Medulla oblongata (tissue), 1 donor: ENCODE measurements at regions not wholly inside any gene's neighbourhood (a gene's known extent, or its start where the extent isn't known, plus 50 kb on each side); places are given as distances from the start of the nearest gene placed in this dataset.
A peak's percentile ranks its signal among the peaks of the same experiment; 100 is the strongest.

ENCODE experiments used
- DNase-seq: peaks from one replicate; pipeline ENCODE4 v3.0.0-alpha.2; 2015; ENCODE audit errors: extremely low spot score

DNA sequence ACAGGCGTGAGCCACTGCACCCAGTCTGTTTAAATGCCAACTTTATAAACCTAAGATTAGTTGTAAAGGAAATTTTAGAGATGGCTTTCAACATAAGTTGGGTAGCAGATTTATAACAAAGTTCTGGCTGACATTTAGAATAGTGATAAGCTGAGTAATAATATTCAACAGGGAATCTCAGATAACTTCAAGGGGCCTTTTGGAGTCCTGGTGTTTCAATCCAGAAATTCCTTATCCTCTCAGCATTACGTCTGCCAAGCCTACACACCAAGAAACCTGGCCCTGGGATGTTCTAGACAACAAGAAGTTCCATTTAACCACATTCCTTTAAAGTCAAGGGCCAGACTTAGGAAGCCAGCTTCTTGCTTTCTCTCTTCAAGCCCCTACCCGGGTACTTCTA, 59.5 kb upstream of the DYRK2 start:
- DNase-seq, result no peak

DNA sequence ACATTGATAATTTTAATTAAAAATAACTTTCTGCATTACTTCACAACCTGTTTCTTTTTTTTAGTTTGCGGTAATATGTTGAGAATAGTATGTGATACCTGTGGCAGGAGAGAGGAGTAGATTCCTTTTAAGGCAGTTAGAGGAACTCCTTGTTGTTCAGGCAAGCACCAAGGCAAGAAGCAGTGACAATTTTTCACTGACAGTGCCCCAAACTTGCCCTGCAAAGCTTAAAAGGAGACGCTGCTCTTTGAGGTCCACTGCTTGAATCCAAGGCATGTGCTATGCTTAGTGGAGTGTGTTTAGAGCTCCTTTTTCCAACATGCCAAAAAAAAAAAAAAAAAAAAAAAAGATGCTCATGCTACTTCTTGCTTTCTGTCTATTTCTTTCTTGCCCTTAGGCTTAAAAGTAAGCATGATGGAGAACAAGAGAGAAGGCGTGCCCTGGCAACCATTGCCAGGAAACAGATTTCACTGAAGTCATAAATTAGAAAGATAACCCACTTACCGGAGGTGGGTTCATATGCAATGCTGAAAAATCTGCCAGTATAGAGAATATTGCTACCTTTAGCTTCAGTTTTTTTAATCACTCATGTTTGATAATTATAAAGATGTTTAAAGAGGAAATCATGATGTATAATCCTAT, 58.3 kb upstream of the DYRK2 start:
- DNase-seq, result no peak

DNA sequence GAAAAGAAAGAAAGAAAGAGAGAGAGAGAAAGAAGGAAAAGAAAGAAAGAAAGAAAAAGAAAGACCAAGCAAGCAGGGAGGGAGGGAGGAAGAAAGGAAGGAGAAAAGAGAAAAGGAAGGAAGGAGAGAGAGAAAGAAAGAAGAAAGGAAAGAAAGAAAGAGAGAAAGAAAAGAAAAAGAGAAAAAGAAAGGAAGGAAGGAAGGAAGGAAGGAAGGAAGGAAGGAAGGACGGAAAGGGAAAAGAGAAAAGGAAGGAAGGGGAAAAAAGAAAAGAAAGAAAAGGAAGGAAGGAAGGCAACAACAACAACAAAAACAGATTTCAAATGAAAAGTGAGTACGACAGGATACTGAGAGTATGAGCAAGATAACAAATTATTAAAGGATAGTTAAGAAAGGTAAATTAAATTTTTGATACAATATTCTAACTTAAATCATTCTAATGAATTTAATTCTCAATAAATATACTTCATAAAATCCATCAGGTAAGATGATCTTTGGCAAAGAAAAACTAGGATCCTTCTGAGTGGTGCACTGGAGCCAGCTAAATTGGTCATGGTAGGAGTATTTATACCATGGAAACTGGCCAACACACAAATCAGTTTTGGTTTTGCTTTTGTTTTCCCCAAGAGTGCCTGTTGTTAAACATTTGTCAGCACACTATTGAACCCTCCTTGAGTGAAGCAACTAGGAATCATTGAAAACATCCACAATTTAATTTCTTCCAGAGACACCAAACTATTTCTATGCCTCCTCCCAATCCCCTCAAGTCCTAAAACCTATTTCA, 56.1 kb upstream of the DYRK2 start:
- DNase-seq, result peak; percentile 26

DNA sequence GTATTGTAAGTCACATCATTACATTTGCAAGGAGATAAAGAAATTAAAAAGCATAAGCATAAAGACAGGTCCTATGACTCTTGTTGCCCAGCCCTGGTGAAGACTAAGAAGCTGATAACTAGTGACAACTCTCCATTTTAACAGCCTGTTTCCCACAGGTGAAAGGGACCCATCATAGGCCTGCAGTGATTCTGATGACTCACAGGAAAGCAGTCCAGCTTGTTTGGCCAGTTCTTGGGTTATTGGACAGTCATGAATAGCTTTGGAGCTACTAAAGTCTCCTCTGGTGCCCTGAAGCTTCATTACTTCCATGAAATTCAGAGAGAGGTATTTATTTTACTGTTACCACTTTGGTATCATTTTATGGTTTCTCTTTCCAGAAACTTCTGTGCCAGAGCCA, 55.5 kb upstream of the DYRK2 start:
- no peak for DNase-seq

DNA sequence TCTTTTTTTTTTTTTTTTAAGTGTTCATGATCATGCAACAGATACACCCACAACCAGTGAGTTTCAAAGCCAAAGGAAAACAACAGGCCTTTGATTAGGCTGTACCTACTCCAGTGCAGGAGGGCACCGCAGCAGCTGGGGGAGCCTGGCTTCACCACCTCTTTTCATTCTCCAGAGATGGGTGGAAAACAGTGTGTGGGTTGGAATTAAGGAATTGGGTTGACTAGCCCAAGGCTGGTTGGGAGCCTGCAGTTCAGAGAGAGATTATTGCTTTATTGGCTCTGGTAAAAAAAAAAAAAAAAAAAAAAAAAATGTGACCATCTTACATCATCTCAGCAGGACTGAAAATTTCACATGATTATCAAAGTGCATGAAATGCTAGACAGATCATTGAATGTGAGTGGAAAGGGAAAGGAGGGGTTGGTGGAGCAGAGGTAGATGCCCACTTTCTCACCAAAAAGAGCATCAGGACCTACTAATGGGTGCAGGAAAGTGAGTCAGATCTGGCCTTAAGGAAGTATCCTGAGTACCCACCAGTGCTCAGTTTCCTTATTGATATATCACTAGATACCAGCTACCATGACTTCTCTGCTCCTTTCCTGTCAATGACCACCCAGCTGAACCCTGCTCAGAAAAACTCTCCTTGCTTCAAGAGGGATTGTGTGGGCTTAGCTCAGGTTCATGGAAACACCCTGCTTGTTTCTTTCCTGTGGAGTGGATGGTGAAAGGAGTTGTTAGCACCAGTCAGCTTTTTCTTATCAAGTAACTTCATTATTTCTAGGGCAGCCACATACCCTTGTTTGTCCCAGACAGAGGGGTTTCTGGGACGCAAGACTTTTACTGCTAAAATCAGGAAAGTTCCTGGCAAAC, 54.8 kb upstream of the DYRK2 start:
- DNase-seq, result no peak

DNA sequence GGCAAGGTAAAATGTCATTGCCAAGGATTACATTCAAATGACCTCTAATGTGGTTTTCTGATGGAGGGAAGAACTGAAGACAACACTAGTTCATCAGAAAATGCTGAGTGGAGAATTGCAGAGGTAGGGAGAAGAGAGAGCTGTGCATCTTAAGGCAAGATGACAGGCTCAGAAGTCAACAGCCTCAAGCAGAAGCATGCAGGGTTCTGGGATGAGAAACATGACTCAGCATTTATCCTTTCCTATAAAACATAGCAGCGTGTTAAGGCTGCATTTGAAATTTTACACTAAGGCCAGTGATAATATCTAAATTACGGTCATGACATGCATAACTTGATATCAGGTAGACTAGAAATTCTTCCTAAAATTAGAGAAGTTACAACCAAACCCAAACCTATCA, 53.7 kb upstream of the DYRK2 start:
- no peak for DNase-seq

DNA sequence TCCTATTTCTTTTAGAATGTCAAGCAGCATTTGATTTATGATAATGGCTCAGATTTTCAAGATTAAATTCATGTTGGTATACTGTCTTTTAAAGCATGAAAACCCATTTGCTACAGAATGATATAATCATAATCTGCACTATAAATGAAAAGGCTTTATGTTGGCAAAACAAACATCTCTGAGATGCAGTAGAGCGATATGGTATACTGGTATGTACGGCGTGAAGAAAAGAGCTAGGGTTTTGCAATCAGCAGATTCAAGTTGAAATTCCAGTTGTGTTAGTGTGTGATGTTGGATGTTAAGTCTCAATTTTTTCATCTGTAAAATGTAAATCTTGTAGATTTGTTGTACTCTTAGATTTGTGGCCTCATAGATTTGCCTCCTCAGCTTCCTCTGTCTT, 53.2 kb upstream of the DYRK2 start:
- DNase-seq, result no peak

DNA sequence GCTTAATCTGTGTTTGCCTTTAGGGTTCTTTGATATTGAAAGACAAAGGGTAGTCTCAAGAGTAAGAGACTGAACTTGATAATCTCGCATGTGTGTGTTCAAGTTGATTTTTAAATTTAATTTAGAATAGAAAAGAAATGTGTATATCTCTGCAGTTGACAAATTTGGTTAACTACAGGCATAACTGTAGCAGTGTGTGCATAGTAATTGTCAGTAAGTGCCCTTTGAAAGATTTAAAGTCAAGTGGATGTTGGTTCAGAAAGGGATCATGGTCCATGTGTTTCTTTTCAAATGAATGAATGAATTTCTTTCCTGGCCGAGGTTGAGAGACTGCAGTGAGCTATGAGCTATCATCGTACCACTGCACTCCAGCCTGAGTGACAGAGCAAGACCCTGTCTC, 49.9 kb upstream of the DYRK2 start:
- no peak for DNase-seq
